NCI-H1436 treated with DMSO at 0.1 percent for 48 hours (cell line): ENCODE measurements at regions not wholly inside any gene's neighbourhood (a gene's known extent, or its start where the extent isn't known, plus 50 kb on each side); places are given as distances from the start of the nearest gene placed in this dataset.

ENCODE experiments used
- DNase-seq: peaks from one replicate; lab custom pipeline; 2025; lab: John Stamatoyannopoulos, UW

- no peak for DNase-seq
These were observed 168.1 kb upstream of the CHRM3 start for GRCh38 chr1:239218301-239218700.

- DNase-seq, result no peak
These were observed 173.6 kb upstream of the CHRM3 start for GRCh38 chr1:239212811-239213220.

- no peak for DNase-seq
These were observed 176.8 kb upstream of the CHRM3 start for GRCh38 chr1:239209591-239209990.

GRCh38 chr1:239204401-239204800 is 182.0 kb upstream of the CHRM3 start:
- no peak for DNase-seq

GRCh38 chr1:239197871-239198270 is 188.5 kb upstream of the CHRM3 start:
- DNase-seq, result no peak

- DNase-seq, result no peak
These were observed 196.3 kb upstream of the CHRM3 start for GRCh38 chr1:239189998-239190512.

GRCh38 chr1:239186487-239186886 is 199.9 kb upstream of the CHRM3 start:
- no peak for DNase-seq

GRCh38 chr1:239185245-239185619 is 201.1 kb upstream of the CHRM3 start:
- no peak for DNase-seq

- no peak for DNase-seq
These were observed 201.7 kb upstream of the CHRM3 start for GRCh38 chr1:239184561-239185244.

GRCh38 chr1:239178961-239179360 is 207.4 kb upstream of the CHRM3 start:
- DNase-seq, result no peak

- no peak for DNase-seq
These were observed 211.5 kb upstream of the CHRM3 start for GRCh38 chr1:239174880-239175279.

- DNase-seq, result no peak
These were observed 215.5 kb upstream of the CHRM3 start for GRCh38 chr1:239170828-239171227.

GRCh38 chr1:239169276-239169675 is 217.1 kb upstream of the CHRM3 start:
- no peak for DNase-seq

- DNase-seq, result no peak
These were observed 221.8 kb upstream of the CHRM3 start for GRCh38 chr1:239164451-239165180.

- DNase-seq, result no peak
These were observed 230.8 kb upstream of the CHRM3 start for GRCh38 chr1:239155466-239156091.

- no peak for DNase-seq
These were observed 234.4 kb upstream of the CHRM3 start for GRCh38 chr1:239151937-239152336.

- DNase-seq, result no peak
These were observed 245.4 kb upstream of the CHRM3 start for GRCh38 chr1:239140968-239141367.

GRCh38 chr1:239139801-239140200 is 246.6 kb upstream of the CHRM3 start:
- no peak for DNase-seq

GRCh38 chr1:239128541-239128940 is 257.8 kb upstream of the CHRM3 start:
- DNase-seq, result no peak

- DNase-seq, result no peak
These were observed 259.5 kb upstream of the CHRM3 start for GRCh38 chr1:239126884-239127283.

- DNase-seq, result no peak
These were observed 260.5 kb upstream of the CHRM3 start for GRCh38 chr1:239125893-239126292.

GRCh38 chr1:239125027-239125426 is 261.3 kb upstream of the CHRM3 start:
- DNase-seq, result no peak

- DNase-seq, result no peak
These were observed 263.1 kb upstream of the CHRM3 start for GRCh38 chr1:239123260-239123659.
